Keratinocyte (primary cell): ENCODE measurements at regions not wholly inside any gene's neighbourhood (a gene's known extent, or its start where the extent isn't known, plus 50 kb on each side); places are given as distances from the start of the nearest gene placed in this dataset.

Experiments used
- DNase-seq: peaks from one replicate; pipeline ENCODE4 v3.0.0-alpha.2; 2011; ENCODE audit warnings: low read depth, missing footprints, low spot score
- FAIRE-seq: peaks from 2 replicates; lab custom pipeline; 2011; peaks lifted over from hg19 to GRCh38; lab: Jason Lieb, UNC
- H2AFZ ChIP-seq: 2 replicates; pipeline ENCODE4 v1.6.0; 2012; ENCODE audit warnings: low read length, control low read depth, inconsistent platforms; ENCODE audit not compliant: control insufficient read depth
- H3K27ac ChIP-seq: 2 replicates; pipeline ENCODE4 v1.5.1; 2011; ENCODE audit warnings: low read length; ENCODE audit not compliant: control insufficient read depth, insufficient read depth
- H3K27me3 ChIP-seq: 3 replicates; pipeline ENCODE4 v1.6.0; 2011; ENCODE audit warnings: low read length; ENCODE audit not compliant: control insufficient read depth, insufficient read depth; ENCODE audit errors: extremely low read depth
- H3K36me3 ChIP-seq, 2 experiments: 2 replicates in 1 of 2; 3 replicates in 1 of 2; pipeline ENCODE4 v1.5.1; 2011; ENCODE audit warnings: low read length in 2 of 2, mild to moderate bottlenecking in 1 of 2; ENCODE audit not compliant: control insufficient read depth in 2 of 2, insufficient read depth in 2 of 2; ENCODE audit errors: extremely low read depth in 1 of 2
- H3K4me1 ChIP-seq: 3 replicates; pipeline ENCODE4 v1.5.1; 2011; ENCODE audit warnings: low read length; ENCODE audit not compliant: control insufficient read depth, insufficient read depth; ENCODE audit errors: extremely low read depth
- H3K4me2 ChIP-seq: 3 replicates; pipeline ENCODE4 v1.6.0; 2011; ENCODE audit warnings: low read depth, low read length; ENCODE audit not compliant: control insufficient read depth, insufficient read depth; ENCODE audit errors: extremely low read depth
- H3K4me3 ChIP-seq, 3 experiments: fragments of 200-600 bp in 1 of 3; sonication (generic) in 1 of 3; 2 replicates in 2 of 3; 3 replicates in 1 of 3; pipeline ENCODE4 v1.5.1; 2011 to 2016; ENCODE audit warnings: low read length in 3 of 3, mild to moderate bottlenecking in 3 of 3, control low read depth in 2 of 3, inconsistent platforms in 1 of 3, low read depth in 1 of 3, mixed read lengths in 1 of 3, mixed run types in 1 of 3, moderate library complexity in 1 of 3; ENCODE audit not compliant: control insufficient read depth in 2 of 3, insufficient read depth in 2 of 3; ENCODE audit errors: extremely low read depth in 1 of 3
- H3K79me2 ChIP-seq: 2 replicates; pipeline ENCODE4 v1.6.0; 2012; ENCODE audit warnings: low read length; ENCODE audit not compliant: control insufficient read depth, insufficient read depth
- H3K9ac ChIP-seq: 3 replicates; pipeline ENCODE4 v1.6.0; 2011; ENCODE audit warnings: low read length; ENCODE audit not compliant: control insufficient read depth, insufficient read depth; ENCODE audit errors: extremely low read depth
- H3K9me1 ChIP-seq: 3 replicates; pipeline ENCODE4 v1.6.0; 2011; ENCODE audit warnings: low read length; ENCODE audit not compliant: control insufficient read depth, insufficient read depth; ENCODE audit errors: extremely low read depth
- H3K9me3 ChIP-seq: 2 replicates; pipeline ENCODE4 v1.5.1; 2012; ENCODE audit warnings: low read depth, low read length; ENCODE audit not compliant: control insufficient read depth
- H4K20me1 ChIP-seq: 3 replicates; pipeline ENCODE4 v1.6.0; 2011; ENCODE audit warnings: low read length; ENCODE audit not compliant: control insufficient read depth, insufficient read depth; ENCODE audit errors: extremely low read depth
- EZH2 ChIP-seq: IDR thresholded peaks from one replicate; pipeline ENCODE4 v1.6.1; 2012; ENCODE audit warnings: inconsistent platforms, mild to moderate bottlenecking, low read length, moderate library complexity
- dilution Hi-C: fragments of 300-500 bp; cut with MboI; formaldehyde crosslinking; loops from one replicate; pipeline ENCODE4 v1.7.0; 2020; ENCODE audit warnings: low sequenced_read_pairs; ENCODE audit not compliant: extremely low pct_ligation_motif_present
- TF ChIP-seq, protein P1 (sequence below), 3 experiments: IDR thresholded peaks in 1 of 3; conservative IDR thresholded peaks in 1 of 3; optimal IDR thresholded peaks in 1 of 3; 2 replicates in 2 of 3; 3 replicates in 1 of 3; pipeline versions ENCODE3 to v1.5.1; 2011; ENCODE audit warnings: low read length in 3 of 3, mild to moderate bottlenecking in 3 of 3, moderate library complexity in 2 of 3, control low read depth in 1 of 3, inconsistent platforms in 1 of 3; ENCODE audit not compliant: insufficient read depth in 2 of 3; ENCODE audit errors: extremely low read depth in 1 of 3

- DNase-seq (no peak), FAIRE-seq (no peak)
- Histone ChIP-seq H4K20me1 (no peaks in the 10 kb centered on the region), H3K79me2 (no peaks in the 10 kb centered on the region), H3K27ac (no peak overlapping the region), H3K4me3 (no peak overlapping the region), H3K27me3 (peaks cover 5% of the 10 kb centered on the region), H3K9me3 (peaks cover 4% of the 10 kb centered on the region), H2AFZ (no peak overlapping the region), H3K9me1 (no peaks in the 10 kb centered on the region), H3K36me3 (no peaks in the 10 kb centered on the region), H3K4me2 (no peak overlapping the region), H3K4me1 (no peaks in the 10 kb centered on the region), H3K9ac (no peak overlapping the region)
- no peak for TF ChIP-seq EZH2
- TF ChIP-seq, protein P1, sequence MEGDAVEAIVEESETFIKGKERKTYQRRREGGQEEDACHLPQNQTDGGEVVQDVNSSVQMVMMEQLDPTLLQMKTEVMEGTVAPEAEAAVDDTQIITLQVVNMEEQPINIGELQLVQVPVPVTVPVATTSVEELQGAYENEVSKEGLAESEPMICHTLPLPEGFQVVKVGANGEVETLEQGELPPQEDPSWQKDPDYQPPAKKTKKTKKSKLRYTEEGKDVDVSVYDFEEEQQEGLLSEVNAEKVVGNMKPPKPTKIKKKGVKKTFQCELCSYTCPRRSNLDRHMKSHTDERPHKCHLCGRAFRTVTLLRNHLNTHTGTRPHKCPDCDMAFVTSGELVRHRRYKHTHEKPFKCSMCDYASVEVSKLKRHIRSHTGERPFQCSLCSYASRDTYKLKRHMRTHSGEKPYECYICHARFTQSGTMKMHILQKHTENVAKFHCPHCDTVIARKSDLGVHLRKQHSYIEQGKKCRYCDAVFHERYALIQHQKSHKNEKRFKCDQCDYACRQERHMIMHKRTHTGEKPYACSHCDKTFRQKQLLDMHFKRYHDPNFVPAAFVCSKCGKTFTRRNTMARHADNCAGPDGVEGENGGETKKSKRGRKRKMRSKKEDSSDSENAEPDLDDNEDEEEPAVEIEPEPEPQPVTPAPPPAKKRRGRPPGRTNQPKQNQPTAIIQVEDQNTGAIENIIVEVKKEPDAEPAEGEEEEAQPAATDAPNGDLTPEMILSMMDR (optimal IDR thresholded peaks at IDR 0.05 in 1 of 3, IDR thresholded peaks at IDR 0.05 in 1 of 3, conservative IDR thresholded peaks at IDR 0.05 in 1 of 3; ENCODE audit: extremely low read depth in 1 of 3, insufficient read depth in 2 of 3, low read length in 3 of 3) = no peak
- dilution Hi-C loops = no loop called here
Measured at GRCh38 chr2:237236188-237236587, 150.5 kb downstream of the COPS8 start.

GRCh38 chr2:237238249-237238648 lies 152.6 kb downstream of the COPS8 start:
- no peaks in the 10 kb centered on the region for H3K9me1 ChIP-seq
- DNase-seq (no peak), FAIRE-seq (no peak)
- dilution Hi-C loops = no loop called here
- H3K9ac ChIP-seq = no peak overlapping the region
- H2AFZ ChIP-seq = no peak overlapping the region
- no peaks in the 10 kb centered on the region for H3K79me2 ChIP-seq
- peaks cover 4% of the 10 kb centered on the region for H3K9me3 ChIP-seq
- no peak overlapping the region for H3K4me3 ChIP-seq
- TF ChIP-seq EZH2 = no peak
- TF ChIP-seq, protein P1 (optimal IDR thresholded peaks at IDR 0.05 in 1 of 3, IDR thresholded peaks at IDR 0.05 in 1 of 3, conservative IDR thresholded peaks at IDR 0.05 in 1 of 3; ENCODE audit: extremely low read depth in 1 of 3, insufficient read depth in 2 of 3, low read length in 3 of 3) = no peak
- H3K27me3 ChIP-seq = no peaks in the 10 kb centered on the region
- no peak overlapping the region for H3K4me2 ChIP-seq
- no peaks in the 10 kb centered on the region for H4K20me1 ChIP-seq
- no peak overlapping the region for H3K27ac ChIP-seq
- H3K4me1 ChIP-seq = no peaks in the 10 kb centered on the region
- H3K36me3 ChIP-seq = no peaks in the 10 kb centered on the region
